ENCODE measurements at regions not wholly inside any gene's neighbourhood (a gene's known extent, or its start where the extent isn't known, plus 50 kb on each side); places are given as distances from the start of the nearest gene placed in this dataset.

- Mint-ChIP-seq H3K36me3 (ENCODE audit: insufficient read depth in 1 of 3, low read depth in 3 of 3) (peaks cover 2 to 9% (median 7%) of the 10 kb centered on the region in 3 experiments; a peak in 4 of 7 replicates), H3K9me3 (no peaks in the 10 kb centered on the region), H3K27ac (peak overlapping the region; percentile 41 to 92 (median 67); a peak in 6 of 7 replicates), H3K4me1 (peaks cover 12 to 20% of the 10 kb centered on the region in 2 experiments), H3K27me3 (ENCODE audit: low read depth) (no peaks in the 10 kb centered on the region), H3K4me3 (no peak overlapping the region)
- Histone ChIP-seq H3K23me2 (ENCODE audit: insufficient read length, low read depth, low read length, poor library complexity, severe bottlenecking) (no peaks in the 10 kb centered on the region), H3K27ac (ENCODE audit: insufficient read length, low read depth, low read length) (no peak overlapping the region), H3K4ac (ENCODE audit: low read depth, low read length) (no peak overlapping the region), H2BK15ac (ENCODE audit: low read depth, low read length) (no peak overlapping the region), H3K4me1 (ENCODE audit: insufficient read depth, low read length) (no peaks in the 10 kb centered on the region; the same call in 1 of the 2 replicates), H4K8ac (replicated peaks; ENCODE audit: insufficient read length, low read depth, low read length) (no peak overlapping the region), H3K56ac (ENCODE audit: insufficient read length, low read depth, low read length) (no peak overlapping the region), H4K91ac (ENCODE audit: insufficient read length, low read depth, low read length) (no peak overlapping the region), H2BK12ac (ENCODE audit: insufficient read length, low read depth, low read length) (no peak overlapping the region), H3K23ac (ENCODE audit: insufficient read length, low read depth, low read length) (no peak overlapping the region), H3K18ac (ENCODE audit: insufficient read length, low read depth, low read length) (no peak overlapping the region), H4K20me1 (ENCODE audit: control insufficient read depth, insufficient read depth, insufficient read length) (no peaks in the 10 kb centered on the region), H3K9me3 (ENCODE audit: control insufficient read depth, low read depth, low read length) (no peaks in the 10 kb centered on the region), H3K27me3 (ENCODE audit: insufficient read depth, low read length) (no peaks in the 10 kb centered on the region), H2AK5ac (ENCODE audit: insufficient read length, low read length) (no peak overlapping the region), H4K5ac (ENCODE audit: insufficient read length, low read depth, low read length) (no peak overlapping the region), H3K14ac (ENCODE audit: insufficient read depth, low read length) (no peak overlapping the region), H3T11ph (ENCODE audit: low read length) (no peak overlapping the region), H3K79me1 (ENCODE audit: insufficient read depth, low read depth, low read length, poor library complexity, severe bottlenecking) (peaks cover 4% of the 10 kb centered on the region), H2AFZ (ENCODE audit: low read length) (no peak overlapping the region), H3K79me2 (ENCODE audit: insufficient read depth, low read length) (peaks cover 6% of the 10 kb centered on the region; the same call in 1 of the 2 replicates), H3K9ac (ENCODE audit: extremely low read depth, insufficient read length, low read length) (no peak overlapping the region), H2BK20ac (ENCODE audit: low read depth, low read length, poor library complexity, severe bottlenecking) (no peak overlapping the region), H3K4me2 (ENCODE audit: insufficient read depth, insufficient read length, low read length) (no peak overlapping the region), H2BK5ac (ENCODE audit: insufficient read length, low read length) (no peak overlapping the region), H2BK120ac (ENCODE audit: low read depth, low read length, poor library complexity, severe bottlenecking) (no peak overlapping the region)
- WGBS (ENCODE audit: extremely low coverage, insufficient read length, low lambda C conversion rate), result no CpG with 5 or more reads among the region's 2 CpGs
- DNase-seq, result peak; percentile 44
- TF ChIP-seq, protein P1, sequence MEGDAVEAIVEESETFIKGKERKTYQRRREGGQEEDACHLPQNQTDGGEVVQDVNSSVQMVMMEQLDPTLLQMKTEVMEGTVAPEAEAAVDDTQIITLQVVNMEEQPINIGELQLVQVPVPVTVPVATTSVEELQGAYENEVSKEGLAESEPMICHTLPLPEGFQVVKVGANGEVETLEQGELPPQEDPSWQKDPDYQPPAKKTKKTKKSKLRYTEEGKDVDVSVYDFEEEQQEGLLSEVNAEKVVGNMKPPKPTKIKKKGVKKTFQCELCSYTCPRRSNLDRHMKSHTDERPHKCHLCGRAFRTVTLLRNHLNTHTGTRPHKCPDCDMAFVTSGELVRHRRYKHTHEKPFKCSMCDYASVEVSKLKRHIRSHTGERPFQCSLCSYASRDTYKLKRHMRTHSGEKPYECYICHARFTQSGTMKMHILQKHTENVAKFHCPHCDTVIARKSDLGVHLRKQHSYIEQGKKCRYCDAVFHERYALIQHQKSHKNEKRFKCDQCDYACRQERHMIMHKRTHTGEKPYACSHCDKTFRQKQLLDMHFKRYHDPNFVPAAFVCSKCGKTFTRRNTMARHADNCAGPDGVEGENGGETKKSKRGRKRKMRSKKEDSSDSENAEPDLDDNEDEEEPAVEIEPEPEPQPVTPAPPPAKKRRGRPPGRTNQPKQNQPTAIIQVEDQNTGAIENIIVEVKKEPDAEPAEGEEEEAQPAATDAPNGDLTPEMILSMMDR (conservative IDR thresholded peaks at IDR 0.05), result no peak
Observed at GRCh38 chr6:21922086-21922485, 328.5 kb downstream of the SOX4 start.
